ENCODE measurements at regions not wholly inside any gene's neighbourhood (a gene's known extent, or its start where the extent isn't known, plus 50 kb on each side); places are given as distances from the start of the nearest gene placed in this dataset.

DNA sequence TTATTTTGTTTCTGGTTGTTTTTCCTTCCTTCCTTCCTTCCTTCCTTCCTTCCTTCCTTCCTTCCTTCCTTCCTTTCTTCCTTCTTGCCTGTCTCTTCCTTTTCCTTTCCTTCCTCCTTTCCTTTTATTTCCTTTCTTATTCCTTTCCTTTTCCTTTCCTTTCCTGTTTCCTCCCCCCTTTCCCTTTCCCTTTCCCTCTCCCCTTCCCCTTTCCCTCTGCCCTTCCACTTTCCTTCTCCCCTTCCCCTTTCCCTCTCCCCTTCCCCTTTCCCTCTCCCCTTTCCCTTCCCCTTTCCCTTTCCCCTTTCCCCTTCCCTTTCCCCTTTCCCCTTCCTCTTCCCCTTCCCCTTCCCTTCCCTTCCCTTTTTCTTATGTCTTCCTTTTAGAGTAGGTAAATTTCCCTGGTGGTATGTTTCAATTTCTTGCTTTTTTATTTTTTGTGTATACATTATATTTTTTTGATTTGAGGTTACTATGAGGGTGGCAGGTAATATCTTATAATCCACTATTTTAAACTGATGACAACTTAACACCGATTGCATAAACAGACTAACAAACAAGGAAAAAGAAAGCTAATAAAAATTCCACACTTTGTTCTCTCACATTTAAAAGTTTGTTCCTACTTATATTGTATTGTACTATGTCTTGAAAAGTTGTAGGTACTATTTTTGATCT is 311.0 kb upstream of the FSHR start:
- no peak for DNase-seq
- no peaks in the 10 kb centered on the region for H3K27me3 Mint-ChIP-seq (ENCODE audit: insufficient read depth)

GRCh38 chr2:49459314-49459993 is 305.1 kb upstream of the FSHR start:
- H3K27me3 ChIP-seq (ENCODE audit: control insufficient read depth, insufficient read depth, low read length, poor library complexity, severe bottlenecking), result no peaks in the 10 kb centered on the region
- H3K27me3 Mint-ChIP-seq (ENCODE audit: insufficient read depth), result no peaks in the 10 kb centered on the region
- no peak overlapping the region for H3K9ac ChIP-seq (ENCODE audit: extremely low read depth, low read length, poor library complexity, severe bottlenecking)
- no peaks in the 10 kb centered on the region for H3K9me3 Mint-ChIP-seq
- 87 to 100% methylated on average over 1 to 3 of the region's 3 CpGs for WGBS, 2 experiments (ENCODE audit: insufficient coverage in 1 of 2, insufficient read length in 1 of 2)
- TF ChIP-seq, protein P1, sequence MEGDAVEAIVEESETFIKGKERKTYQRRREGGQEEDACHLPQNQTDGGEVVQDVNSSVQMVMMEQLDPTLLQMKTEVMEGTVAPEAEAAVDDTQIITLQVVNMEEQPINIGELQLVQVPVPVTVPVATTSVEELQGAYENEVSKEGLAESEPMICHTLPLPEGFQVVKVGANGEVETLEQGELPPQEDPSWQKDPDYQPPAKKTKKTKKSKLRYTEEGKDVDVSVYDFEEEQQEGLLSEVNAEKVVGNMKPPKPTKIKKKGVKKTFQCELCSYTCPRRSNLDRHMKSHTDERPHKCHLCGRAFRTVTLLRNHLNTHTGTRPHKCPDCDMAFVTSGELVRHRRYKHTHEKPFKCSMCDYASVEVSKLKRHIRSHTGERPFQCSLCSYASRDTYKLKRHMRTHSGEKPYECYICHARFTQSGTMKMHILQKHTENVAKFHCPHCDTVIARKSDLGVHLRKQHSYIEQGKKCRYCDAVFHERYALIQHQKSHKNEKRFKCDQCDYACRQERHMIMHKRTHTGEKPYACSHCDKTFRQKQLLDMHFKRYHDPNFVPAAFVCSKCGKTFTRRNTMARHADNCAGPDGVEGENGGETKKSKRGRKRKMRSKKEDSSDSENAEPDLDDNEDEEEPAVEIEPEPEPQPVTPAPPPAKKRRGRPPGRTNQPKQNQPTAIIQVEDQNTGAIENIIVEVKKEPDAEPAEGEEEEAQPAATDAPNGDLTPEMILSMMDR (conservative IDR thresholded peaks at IDR 0.05), result peak; percentile 67
- H3K27ac ChIP-seq (ENCODE audit: low read depth, low read length), result no peak overlapping the region
- H3K36me3 ChIP-seq (ENCODE audit: control insufficient read depth, insufficient read depth, low read length), result no peaks in the 10 kb centered on the region
- H3K9me3 ChIP-seq (ENCODE audit: control insufficient read depth, low read length), result no peaks in the 10 kb centered on the region
- no peak overlapping the region for H3K4me3 Mint-ChIP-seq
- no peak overlapping the region for H3K27ac Mint-ChIP-seq
- H3K36me3 Mint-ChIP-seq (ENCODE audit: low read depth), result no peaks in the 10 kb centered on the region
- H3K4me3 ChIP-seq (ENCODE audit: low read length), result no peak overlapping the region
- DNase-seq, result no peak
- no peaks in the 10 kb centered on the region for H3K4me1 Mint-ChIP-seq
- H3K4me1 ChIP-seq (ENCODE audit: control insufficient read depth, insufficient read depth, low read length), result no peaks in the 10 kb centered on the region

More for the DNA sequence above, 311.0 kb upstream of the FSHR start:
- Histone ChIP-seq H3K4me1 (ENCODE audit: control insufficient read depth, insufficient read depth, low read length) (no peaks in the 10 kb centered on the region), H3K4me3 (ENCODE audit: low read length) (no peak overlapping the region), H3K36me3 (ENCODE audit: control insufficient read depth, insufficient read depth, low read length) (no peaks in the 10 kb centered on the region), H3K27ac (ENCODE audit: low read depth, low read length) (no peak overlapping the region), H3K9me3 (ENCODE audit: control insufficient read depth, low read length) (no peaks in the 10 kb centered on the region), H3K27me3 (ENCODE audit: control insufficient read depth, insufficient read depth, low read length, poor library complexity, severe bottlenecking) (no peaks in the 10 kb centered on the region), H3K9ac (ENCODE audit: extremely low read depth, low read length, poor library complexity, severe bottlenecking) (no peak overlapping the region)
- Mint-ChIP-seq H3K4me3 (no peak overlapping the region), H3K9me3 (no peaks in the 10 kb centered on the region), H3K27ac (no peak overlapping the region), H3K4me1 (peaks cover 2% of the 10 kb centered on the region), H3K36me3 (ENCODE audit: low read depth) (no peaks in the 10 kb centered on the region)
- TF ChIP-seq, protein P1 (conservative IDR thresholded peaks at IDR 0.05), result no peak
- 100% methylated on average over 1 of the region's 1 CpG; no CpG with 5 or more reads in 1 of the 2 experiments for WGBS, 2 experiments (ENCODE audit: insufficient coverage in 1 of 2, insufficient read length in 1 of 2)

GRCh38 chr2:49444005-49444404 is 289.7 kb upstream of the FSHR start:
- H3K27me3 Mint-ChIP-seq (ENCODE audit: insufficient read depth), result no peaks in the 10 kb centered on the region
- H3K4me3 Mint-ChIP-seq, result no peak overlapping the region
- no peaks in the 10 kb centered on the region for H3K36me3 Mint-ChIP-seq (ENCODE audit: low read depth)
- TF ChIP-seq, protein P1 (conservative IDR thresholded peaks at IDR 0.05), result no peak
- H3K27ac Mint-ChIP-seq, result no peak overlapping the region
- H3K36me3 ChIP-seq (ENCODE audit: control insufficient read depth, insufficient read depth, low read length), result no peaks in the 10 kb centered on the region
- DNase-seq, result no peak
- no peak overlapping the region for H3K9ac ChIP-seq (ENCODE audit: extremely low read depth, low read length, poor library complexity, severe bottlenecking)
- WGBS, 2 experiments (ENCODE audit: insufficient coverage in 1 of 2, insufficient read length in 1 of 2), result 94 to 96% methylated on average over 3 of the region's 3 CpGs
- peaks cover 13% of the 10 kb centered on the region for H3K4me1 Mint-ChIP-seq
- no peak overlapping the region for H3K4me3 ChIP-seq (ENCODE audit: low read length)
- H3K27ac ChIP-seq (ENCODE audit: low read depth, low read length), result no peak overlapping the region
- H3K4me1 ChIP-seq (ENCODE audit: control insufficient read depth, insufficient read depth, low read length), result peaks cover 3% of the 10 kb centered on the region
- H3K9me3 ChIP-seq (ENCODE audit: control insufficient read depth, low read length), result no peaks in the 10 kb centered on the region
- no peaks in the 10 kb centered on the region for H3K9me3 Mint-ChIP-seq
- no peaks in the 10 kb centered on the region for H3K27me3 ChIP-seq (ENCODE audit: control insufficient read depth, insufficient read depth, low read length, poor library complexity, severe bottlenecking)
